A549 (cell line): ENCODE measurements at regions not wholly inside any gene's neighbourhood (a gene's known extent, or its start where the extent isn't known, plus 50 kb on each side); places are given as distances from the start of the nearest gene placed in this dataset.

Experiments
- ATAC-seq, 2 experiments: fragments of 200-7000 bp in 1 of 2; fragments of >200 bp in 1 of 2; cut with Nextera tagmentation in 1 of 2; cut with Tn5 transposase in 1 of 2; 3 replicates each; pipeline versions ENCODE4 v1.8.0 to v1.9.1; 2018 to 2020; ENCODE audit warnings: mild to moderate bottlenecking in 1 of 2, moderate library complexity in 1 of 2
- CTCF ChIA-PET: fragments of 300-600 bp; sonication (Branson Sonifier 250); formaldehyde crosslinking; extraction: SDS; loops from one replicate; lab custom pipeline; 2021; ENCODE audit warnings: antibody characterized with exemption, inconsistent platforms; lab: Yijun Ruan, JAX
- POLR2A ChIA-PET: fragments of 350-600 bp; formaldehyde crosslinking; extraction: SDS; loops from one replicate; lab custom pipeline; 2021; ENCODE audit warnings: antibody characterized with exemption, inconsistent platforms; lab: Yijun Ruan, JAX
- DNase-seq, 2 experiments: peaks; one replicate each; pipeline versions ENCODE4 v3.0.0 to v3.0.0-alpha.2; 2011 to 2016; ENCODE audit warnings: low read depth in 1 of 2, low spot score in 1 of 2
- FAIRE-seq: peaks from 2 replicates; lab custom pipeline; 2011; peaks lifted over from hg19 to GRCh38; lab: Jason Lieb, UNC
- H3K27ac ChIP-seq, 2 experiments: fragments of >200 bp; sonication (Bioruptor Twin); formaldehyde crosslinking; 3 replicates each; pipeline ENCODE4 v1.5.1; 2016 to 2017
- H3K4me1 ChIP-seq: fragments of >200 bp; sonication (Bioruptor Twin); formaldehyde crosslinking; 3 replicates; pipeline ENCODE4 v1.6.1; 2016
- H3K4me2 ChIP-seq: fragments of >200 bp; sonication (Bioruptor Twin); formaldehyde crosslinking; 3 replicates; pipeline ENCODE4 v1.6.1; 2016
- H3K4me3 ChIP-seq: fragments of >200 bp; sonication (Bioruptor Twin); formaldehyde crosslinking; 3 replicates; pipeline ENCODE4 v1.5.1; 2016
- H3K9me3 ChIP-seq: fragments of >200 bp; sonication (Bioruptor Twin); formaldehyde crosslinking; 3 replicates; pipeline ENCODE4 v1.6.1; 2016
- ATOH8 ChIP-seq: fragments of 250-450 bp; sonication (Bioruptor Pico); IDR thresholded peaks from 2 replicates; pipeline ENCODE4 v1.5.0; 2020; ENCODE audit warnings: low read depth, mild to moderate bottlenecking, moderate library complexity
- CTCF ChIP-seq: fragments of >200 bp; sonication (Bioruptor Twin); formaldehyde crosslinking; IDR thresholded peaks from 3 replicates; pipeline ENCODE4 v1.5.1; 2016
- EHF ChIP-seq: fragments of 250-450 bp; sonication (Bioruptor Pico); IDR thresholded peaks from 2 replicates; pipeline ENCODE4 v1.5.0; 2020; ENCODE audit warnings: mild to moderate bottlenecking
- HDAC2 ChIP-seq: fragments of 200-600 bp; sonication (generic); IDR thresholded peaks from 2 replicates; pipeline ENCODE4 v1.6.1; 2016
- HEYL ChIP-seq: fragments of 250-450 bp; sonication (Bioruptor Pico); IDR thresholded peaks from 2 replicates; pipeline ENCODE4 v1.8.0; 2021; ENCODE audit warnings: mild to moderate bottlenecking, moderate library complexity
- HOXB5 ChIP-seq: fragments of 250-450 bp; sonication (Bioruptor Pico); IDR thresholded peaks from 2 replicates; pipeline ENCODE4 v1.5.0; 2020; ENCODE audit warnings: mild to moderate bottlenecking, moderate library complexity
- KDM1A ChIP-seq: fragments of 200-600 bp; sonication (generic); IDR thresholded peaks from 2 replicates; pipeline ENCODE4 v1.6.1; 2016; ENCODE audit warnings: low read depth, mild to moderate bottlenecking
- NFE2L2 ChIP-seq: fragments of 150-350 bp; conservative IDR thresholded peaks from 2 replicates; pipeline ENCODE4 v1.6.1; 2014; ENCODE audit warnings: low read length
- NPAS2 ChIP-seq: fragments of 250-450 bp; sonication (Bioruptor Pico); IDR thresholded peaks from 2 replicates; pipeline ENCODE4 v1.8.0; 2022; ENCODE audit warnings: mild to moderate bottlenecking, moderate library complexity, borderline replicate concordance
- NR3C1 ChIP-seq: fragments of >200 bp; sonication (Bioruptor Twin); formaldehyde crosslinking; IDR thresholded peaks from 3 replicates; pipeline ENCODE4 v1.6.1; 2017
- PHF8 ChIP-seq: fragments of 200-600 bp; sonication (generic); IDR thresholded peaks from 2 replicates; pipeline ENCODE4 v1.6.1; 2016; ENCODE audit warnings: low read depth, mild to moderate bottlenecking, antibody characterized with exemption, moderate library complexity, borderline replicate concordance
- POLR2A ChIP-seq: IDR thresholded peaks from 2 replicates; pipeline ENCODE4 v1.6.1; 2012; ENCODE audit warnings: mild to moderate bottlenecking, low read length
- POLR2AphosphoS2 ChIP-seq: conservative IDR thresholded peaks from 2 replicates; pipeline ENCODE4 v1.6.1; 2012; ENCODE audit warnings: low read length, improper control_type of control experiment, inconsistent platforms
- RAD21 ChIP-seq, 2 experiments: fragments of >200 bp in 1 of 2; sonication (Bioruptor Twin) in 1 of 2; formaldehyde crosslinking in 1 of 2; IDR thresholded peaks in 1 of 2; conservative IDR thresholded peaks in 1 of 2; 2 replicates in 1 of 2; 3 replicates in 1 of 2; pipeline ENCODE4 v1.6.1; 2012 to 2018; ENCODE audit warnings: inconsistent platforms in 1 of 2
- REST ChIP-seq: fragments of 200-600 bp; sonication (generic); IDR thresholded peaks from 2 replicates; pipeline ENCODE4 v1.6.1; 2016; ENCODE audit warnings: antibody characterized with exemption, mild to moderate bottlenecking, moderate library complexity
- SMC3 ChIP-seq: fragments of >200 bp; sonication (Bioruptor Twin); formaldehyde crosslinking; IDR thresholded peaks from 3 replicates; pipeline ENCODE4 v1.6.1; 2018; ENCODE audit warnings: inconsistent platforms
- USF2 ChIP-seq: fragments of 450-650 bp; IDR thresholded peaks from 2 replicates; pipeline ENCODE4 v1.6.1; 2014; ENCODE audit warnings: antibody characterized with exemption
- WGBS: methylation state at CpG from one replicate; pipeline ENCODE4 v1.1.6; 2017; ENCODE audit errors: missing lambda C conversion rate; 5-methylcytosine and 5-hydroxymethylcytosine counted together
- TF ChIP-seq, protein P1 (sequence below): fragments of >200 bp; sonication (Bioruptor Twin); formaldehyde crosslinking; IDR thresholded peaks from 2 replicates; pipeline ENCODE4 v1.6.1; 2016
- TF ChIP-seq, protein P2 (sequence below): fragments of 150-350 bp; IDR thresholded peaks from 2 replicates; pipeline ENCODE4 v1.6.1; 2014; ENCODE audit warnings: low read depth, mild to moderate bottlenecking, low read length

GRCh38 chr14:101371799-101372793, 189.2 kb upstream of the DIO3 start:
- no peak for DNase-seq
- H3K4me1 ChIP-seq = no peaks in the 10 kb centered on the region
- ChIA-PET CTCF (interaction anchor here (1.2 kb wide), 1 partner anchor 136 kb away, joined by 3 read pairs; no protein-coding TSS in a partner anchor), POLR2A (no interaction called here)
- H3K27ac ChIP-seq = no peak overlapping the region
- FAIRE-seq = no peak
- ATAC-seq = no peak
- no peak for TF ChIP-seq PHF8
- TF ChIP-seq KDM1A = no peak
- TF ChIP-seq USF2 = no peak
- no peak for TF ChIP-seq HEYL (CRISPR knock-in tag)
- no peak for TF ChIP-seq HOXB5 (CRISPR knock-in tag)
- no peak for TF ChIP-seq NR3C1
- TF ChIP-seq NFE2L2 = no peak
- no peak for TF ChIP-seq REST
- TF ChIP-seq CTCF = no peak
- TF ChIP-seq HDAC2 = no peak
- no peak for TF ChIP-seq ATOH8
- TF ChIP-seq, protein P1, sequence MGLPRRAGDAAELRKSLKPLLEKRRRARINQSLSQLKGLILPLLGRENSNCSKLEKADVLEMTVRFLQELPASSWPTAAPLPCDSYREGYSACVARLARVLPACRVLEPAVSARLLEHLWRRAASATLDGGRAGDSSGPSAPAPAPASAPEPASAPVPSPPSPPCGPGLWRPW = no peak
- TF ChIP-seq NPAS2 (CRISPR knock-in tag) = no peak
- no peak for TF ChIP-seq SMC3
- no peak for TF ChIP-seq EHF (CRISPR knock-in tag)
- TF ChIP-seq RAD21 (conservative IDR thresholded peaks at IDR 0.05 in 1 of 2, IDR thresholded peaks at IDR 0.05 in 1 of 2) = no peak
- no peak for TF ChIP-seq POLR2AphosphoS2
- TF ChIP-seq, protein P2, sequence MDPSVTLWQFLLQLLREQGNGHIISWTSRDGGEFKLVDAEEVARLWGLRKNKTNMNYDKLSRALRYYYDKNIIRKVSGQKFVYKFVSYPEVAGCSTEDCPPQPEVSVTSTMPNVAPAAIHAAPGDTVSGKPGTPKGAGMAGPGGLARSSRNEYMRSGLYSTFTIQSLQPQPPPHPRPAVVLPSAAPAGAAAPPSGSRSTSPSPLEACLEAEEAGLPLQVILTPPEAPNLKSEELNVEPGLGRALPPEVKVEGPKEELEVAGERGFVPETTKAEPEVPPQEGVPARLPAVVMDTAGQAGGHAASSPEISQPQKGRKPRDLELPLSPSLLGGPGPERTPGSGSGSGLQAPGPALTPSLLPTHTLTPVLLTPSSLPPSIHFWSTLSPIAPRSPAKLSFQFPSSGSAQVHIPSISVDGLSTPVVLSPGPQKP = no peak
- no peak for TF ChIP-seq POLR2A
- no peaks in the 10 kb centered on the region for H3K9me3 ChIP-seq
- H3K4me3 ChIP-seq = no peak overlapping the region
- no peak overlapping the region for H3K4me2 ChIP-seq
- 65% methylated on average over 18 of the region's 18 CpGs for WGBS
